ENCODE measurements at regions not wholly inside any gene's neighbourhood (a gene's known extent, or its start where the extent isn't known, plus 50 kb on each side); places are given as distances from the start of the nearest gene placed in this dataset.

GRCh38 chr5:173385832-173386360 lies 57.7 kb upstream of the STC2 start:
- TF ChIP-seq POLR2A (IDR thresholded peaks at IDR 0.05): no peak
- TF ChIP-seq CTCF (IDR thresholded peaks at IDR 0.05): no peak
- Histone ChIP-seq H3K4me1 (no peaks in the 10 kb centered on the region), H3K4me3 (no peak overlapping the region), H3K27ac (no peak overlapping the region), H3K36me3 (ENCODE audit: low read depth, missing control alignments) (no peaks in the 10 kb centered on the region), H3K9me3 (no peaks in the 10 kb centered on the region), H3K27me3 (no peaks in the 10 kb centered on the region)
- 92 to 93% methylated on average over 4 of the region's 4 CpGs for WGBS, 2 donors
- DNase-seq: no peak
- intact Hi-C loops (cut with DNase I; ENCODE audit: low total_unique reads): no loop called here

GRCh38 chr5:173383711-173384110 lies 55.5 kb upstream of the STC2 start:
- Histone ChIP-seq H3K27me3 (no peaks in the 10 kb centered on the region), H3K9me3 (no peaks in the 10 kb centered on the region), H3K4me1 (no peaks in the 10 kb centered on the region), H3K4me3 (no peak overlapping the region), H3K27ac (no peak overlapping the region), H3K36me3 (ENCODE audit: low read depth, missing control alignments) (no peaks in the 10 kb centered on the region)
- no peak for DNase-seq
- intact Hi-C loops (cut with DNase I; ENCODE audit: low total_unique reads): no loop called here
- TF ChIP-seq CTCF (IDR thresholded peaks at IDR 0.05) (no peak), POLR2A (IDR thresholded peaks at IDR 0.05) (no peak)
- WGBS, 2 donors: 79 to 86% methylated on average over 4 of the region's 4 CpGs

- Histone ChIP-seq H3K36me3 (ENCODE audit: low read depth, missing control alignments) (no peaks in the 10 kb centered on the region), H3K27ac (no peak overlapping the region), H3K9me3 (no peaks in the 10 kb centered on the region), H3K4me1 (no peaks in the 10 kb centered on the region), H3K27me3 (no peaks in the 10 kb centered on the region), H3K4me3 (no peak overlapping the region)
- intact Hi-C loops (cut with DNase I; ENCODE audit: low total_unique reads): no loop called here
- TF ChIP-seq POLR2A (IDR thresholded peaks at IDR 0.05): no peak
- no peak for TF ChIP-seq CTCF (IDR thresholded peaks at IDR 0.05)
- no peak for DNase-seq
- 93 to 100% methylated on average over 3 of the region's 3 CpGs for WGBS, 2 donors
Measured at GRCh38 chr5:173378727-173379126, 50.5 kb upstream of the STC2 start.
